ENCODE measurements at regions not wholly inside any gene's neighbourhood (a gene's known extent, or its start where the extent isn't known, plus 50 kb on each side); places are given as distances from the start of the nearest gene placed in this dataset.

GRCh38 chr1:65486613-65487012 lies 66.1 kb downstream of the LEPR start:
- DNase-seq = no peak

- no peak for DNase-seq
Measured at GRCh38 chr1:65489481-65489880, 69.0 kb downstream of the LEPR start.

GRCh38 chr1:65490231-65491009 lies 70.0 kb downstream of the LEPR start:
- no peak for DNase-seq

- no peak for DNase-seq
Measured at GRCh38 chr1:65491472-65491871, 71.0 kb downstream of the LEPR start.

- DNase-seq = no peak
Measured at GRCh38 chr1:65493802-65494201, 73.3 kb downstream of the LEPR start.

GRCh38 chr1:65494671-65495070 lies 74.2 kb downstream of the LEPR start:
- DNase-seq = no peak

- no peak for DNase-seq
Measured at GRCh38 chr1:65495137-65495536, 74.7 kb downstream of the LEPR start.

GRCh38 chr1:65497256-65497830 lies 76.9 kb downstream of the LEPR start:
- no peak for DNase-seq

- DNase-seq = no peak
Measured at GRCh38 chr1:65503427-65503826, 83.0 kb downstream of the LEPR start.

- DNase-seq = no peak
Measured at GRCh38 chr1:65504263-65504662, 83.8 kb downstream of the LEPR start.

- DNase-seq = no peak
Measured at GRCh38 chr1:65505547-65506300, 85.3 kb downstream of the LEPR start.

GRCh38 chr1:65508051-65508450 lies 87.6 kb downstream of the LEPR start:
- no peak for DNase-seq

- no peak for DNase-seq
Measured at GRCh38 chr1:65509912-65510680, 89.6 kb downstream of the LEPR start.

GRCh38 chr1:65510961-65511360 lies 90.5 kb downstream of the LEPR start:
- no peak for DNase-seq

- no peak for DNase-seq
Measured at GRCh38 chr1:65512383-65512782, 91.9 kb downstream of the LEPR start.

- DNase-seq = no peak
Measured at GRCh38 chr1:65512967-65513780, 92.7 kb downstream of the LEPR start.

- DNase-seq = no peak
Measured at GRCh38 chr1:65514041-65514440, 93.6 kb downstream of the LEPR start.

- DNase-seq = no peak
Measured at GRCh38 chr1:65524931-65525265, 104.4 kb downstream of the LEPR start.

GRCh38 chr1:65525266-65526048 lies 105.0 kb downstream of the LEPR start:
- no peak for DNase-seq

GRCh38 chr1:65526049-65526556 lies 105.6 kb downstream of the LEPR start:
- DNase-seq = no peak

- DNase-seq = no peak
Measured at GRCh38 chr1:65527190-65527589, 106.7 kb downstream of the LEPR start.
